ENCODE measurements at regions not wholly inside any gene's neighbourhood (a gene's known extent, or its start where the extent isn't known, plus 50 kb on each side); places are given as distances from the start of the nearest gene placed in this dataset.

GRCh38 chr6:126464245-126464644 is 124.3 kb downstream of the CENPW start:
- TF ChIP-seq CTCF (conservative IDR thresholded peaks at IDR 0.05; ENCODE audit: low read depth, low read length): no peak
- no peak overlapping the region for H3K27ac ChIP-seq

GRCh38 chr6:126475449-126475848 is 135.5 kb downstream of the CENPW start:
- no peak for TF ChIP-seq CTCF (conservative IDR thresholded peaks at IDR 0.05; ENCODE audit: low read depth, low read length)
- Histone ChIP-seq H3K27ac (no peak overlapping the region), H3K36me3 (ENCODE audit: insufficient read depth) (no peaks in the 10 kb centered on the region), H3K79me2 (ENCODE audit: insufficient read depth, low read depth) (no peaks in the 10 kb centered on the region), H3K4me3 (IDR thresholded peaks at IDR 0.05; ENCODE audit: insufficient read depth, low read depth, low read length) (no peak overlapping the region), H3K4me1 (ENCODE audit: low read depth, poor library complexity, severe bottlenecking) (no peaks in the 10 kb centered on the region), H3K4me2 (no peak overlapping the region), H3K27me3 (ENCODE audit: insufficient read depth, low read depth) (no peaks in the 10 kb centered on the region), H3K9ac (no peak overlapping the region), H2AFZ (ENCODE audit: low read depth) (no peak overlapping the region), H4K20me1 (ENCODE audit: insufficient read depth) (no peaks in the 10 kb centered on the region)

More at GRCh38 chr6:126464245-126464644, 124.3 kb downstream of the CENPW start:
- Histone ChIP-seq H3K36me3 (ENCODE audit: insufficient read depth) (no peaks in the 10 kb centered on the region), H2AFZ (ENCODE audit: low read depth) (no peak overlapping the region), H3K79me2 (ENCODE audit: insufficient read depth, low read depth) (no peaks in the 10 kb centered on the region), H4K20me1 (ENCODE audit: insufficient read depth) (no peaks in the 10 kb centered on the region), H3K9ac (no peak overlapping the region), H3K4me1 (ENCODE audit: low read depth, poor library complexity, severe bottlenecking) (no peaks in the 10 kb centered on the region), H3K4me3 (IDR thresholded peaks at IDR 0.05; ENCODE audit: insufficient read depth, low read depth, low read length) (no peak overlapping the region), H3K4me2 (no peak overlapping the region), H3K27me3 (ENCODE audit: insufficient read depth, low read depth) (no peaks in the 10 kb centered on the region)

- no peak overlapping the region for H3K4me3 ChIP-seq (IDR thresholded peaks at IDR 0.05; ENCODE audit: insufficient read depth, low read depth, low read length)
- H2AFZ ChIP-seq (ENCODE audit: low read depth): no peak overlapping the region
- no peak overlapping the region for H3K27ac ChIP-seq
- no peak overlapping the region for H3K9ac ChIP-seq
- TF ChIP-seq CTCF (conservative IDR thresholded peaks at IDR 0.05; ENCODE audit: low read depth, low read length): no peak
- H3K27me3 ChIP-seq (ENCODE audit: insufficient read depth, low read depth): no peaks in the 10 kb centered on the region
- no peaks in the 10 kb centered on the region for H4K20me1 ChIP-seq (ENCODE audit: insufficient read depth)
- H3K4me1 ChIP-seq (ENCODE audit: low read depth, poor library complexity, severe bottlenecking): no peaks in the 10 kb centered on the region
- no peaks in the 10 kb centered on the region for H3K79me2 ChIP-seq (ENCODE audit: insufficient read depth, low read depth)
- H3K36me3 ChIP-seq (ENCODE audit: insufficient read depth): no peaks in the 10 kb centered on the region
- no peak overlapping the region for H3K4me2 ChIP-seq
Observed at GRCh38 chr6:126477678-126478077, 137.8 kb downstream of the CENPW start.

GRCh38 chr6:126480268-126480667 is 140.4 kb downstream of the CENPW start:
- TF ChIP-seq CTCF (conservative IDR thresholded peaks at IDR 0.05; ENCODE audit: low read depth, low read length): no peak
- no peaks in the 10 kb centered on the region for H3K27me3 ChIP-seq (ENCODE audit: insufficient read depth, low read depth)
- H4K20me1 ChIP-seq (ENCODE audit: insufficient read depth): no peaks in the 10 kb centered on the region
- no peaks in the 10 kb centered on the region for H3K4me1 ChIP-seq (ENCODE audit: low read depth, poor library complexity, severe bottlenecking)
- no peak overlapping the region for H3K27ac ChIP-seq
- H3K79me2 ChIP-seq (ENCODE audit: insufficient read depth, low read depth): no peaks in the 10 kb centered on the region
- no peak overlapping the region for H3K4me2 ChIP-seq
- no peak overlapping the region for H3K9ac ChIP-seq
- no peak overlapping the region for H2AFZ ChIP-seq (ENCODE audit: low read depth)
- H3K4me3 ChIP-seq (IDR thresholded peaks at IDR 0.05; ENCODE audit: insufficient read depth, low read depth, low read length): no peak overlapping the region
- no peaks in the 10 kb centered on the region for H3K36me3 ChIP-seq (ENCODE audit: insufficient read depth)
